GM18867 (cell line): ENCODE measurements at regions not wholly inside any gene's neighbourhood (a gene's known extent, or its start where the extent isn't known, plus 50 kb on each side); places are given as distances from the start of the nearest gene placed in this dataset.
"Not testable (repeated sequence)": the region's sequence is repeated elsewhere in the genome, so short reads cannot be mapped to it uniquely, and the experiment has no call there.

Experiments
- ATAC-seq: cut with Tn5 transposase; IDR thresholded peaks from one replicate; pipeline ENCODE4 v1.9.1; 2021; ENCODE audit warnings: mild to moderate bottlenecking, moderate library complexity; ENCODE audit not compliant: unreplicated experiment

DNA sequence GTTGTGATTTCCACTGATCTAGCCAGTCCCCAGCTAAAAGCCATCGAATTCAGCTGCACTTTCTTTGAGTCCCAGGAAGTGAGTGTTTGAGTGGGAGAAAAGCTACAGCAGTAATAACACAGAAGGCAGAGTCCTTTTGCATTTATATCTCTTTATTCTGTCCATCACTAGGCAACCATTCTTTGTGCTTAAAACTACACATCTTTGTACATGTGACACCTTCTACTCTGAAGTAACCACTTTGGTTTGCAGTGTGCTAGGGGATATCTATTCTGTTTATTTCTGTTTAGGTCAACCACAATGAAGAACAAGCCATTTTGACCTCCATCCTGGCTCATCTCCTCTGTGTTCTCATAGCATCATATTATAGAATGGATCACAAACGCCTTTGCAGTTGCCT, 226.0 kb upstream of the SERP2 start:
- ATAC-seq = no peak

DNA sequence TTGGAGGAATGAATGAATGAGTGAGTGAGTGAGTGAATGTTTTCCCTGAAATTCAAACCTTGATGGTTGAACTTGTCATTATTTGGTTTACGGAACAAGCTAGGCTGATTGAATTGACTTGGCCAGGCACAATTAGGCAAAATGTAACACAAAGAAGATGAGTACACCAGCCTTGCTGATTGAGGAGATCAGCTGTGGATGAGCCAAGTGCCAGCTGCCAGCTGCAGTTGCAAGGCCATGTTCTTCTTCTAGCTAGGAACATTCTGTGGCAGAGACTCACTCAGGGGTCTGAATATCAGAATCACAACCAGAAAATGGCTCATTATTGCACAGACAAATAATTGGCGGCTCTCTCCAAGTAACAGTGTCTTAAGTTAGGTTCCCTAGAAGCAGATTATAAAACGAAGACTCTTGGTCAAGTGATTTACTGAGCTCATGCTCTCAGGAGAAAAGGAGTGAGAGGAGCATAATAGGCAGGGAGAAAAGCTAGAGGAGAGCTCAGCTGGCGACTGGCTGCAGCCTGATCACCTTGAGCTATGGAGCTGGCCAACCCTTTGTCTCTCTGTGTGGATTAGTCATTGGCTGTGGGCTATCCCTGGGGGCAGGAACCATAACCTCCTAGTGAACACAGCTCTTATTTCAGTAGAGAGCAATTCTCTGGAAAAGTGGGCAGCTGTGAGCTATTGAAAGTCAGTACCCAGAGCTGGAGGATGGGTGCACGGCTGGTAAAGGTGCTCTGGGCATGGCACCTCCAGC, 225.3 kb upstream of the SERP2 start:
- ATAC-seq = no peak

DNA sequence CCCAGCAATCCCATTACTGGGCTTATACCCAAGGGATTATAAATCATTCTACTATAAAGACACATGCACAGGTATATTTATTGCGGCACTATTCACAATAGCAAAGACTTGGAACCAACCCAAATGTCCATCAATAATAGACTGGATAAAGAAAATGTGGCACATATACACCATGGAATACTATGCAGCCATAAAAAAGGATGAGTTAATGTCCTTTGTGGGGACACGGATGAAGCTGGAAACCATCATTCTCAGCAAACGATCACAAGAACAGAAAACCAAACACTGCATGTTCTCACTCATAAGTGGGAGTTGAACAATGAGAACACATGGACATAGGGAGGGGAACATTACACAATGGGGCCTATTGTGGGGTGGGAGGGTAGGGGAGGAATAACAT, 224.4 kb upstream of the SERP2 start:
- ATAC-seq = not testable (repeated sequence)

DNA sequence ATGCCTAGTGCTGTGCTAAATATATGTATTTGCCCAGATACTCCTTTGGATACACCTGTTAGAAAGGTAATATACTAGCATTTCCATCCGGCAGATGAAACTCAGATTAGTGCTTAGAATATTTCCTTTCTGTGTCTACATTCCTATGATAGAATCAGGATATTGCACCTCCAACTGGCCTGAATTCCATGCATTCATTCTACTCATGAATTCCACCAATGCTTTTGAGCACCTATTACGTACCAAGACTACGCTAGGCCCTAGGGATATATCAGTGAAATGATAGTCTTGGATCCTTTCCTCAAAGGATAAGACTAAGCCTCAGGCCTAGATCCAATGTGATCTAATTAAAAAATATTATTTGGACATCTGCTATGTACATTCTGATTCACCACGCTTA, 223.8 kb upstream of the SERP2 start:
- no peak for ATAC-seq

DNA sequence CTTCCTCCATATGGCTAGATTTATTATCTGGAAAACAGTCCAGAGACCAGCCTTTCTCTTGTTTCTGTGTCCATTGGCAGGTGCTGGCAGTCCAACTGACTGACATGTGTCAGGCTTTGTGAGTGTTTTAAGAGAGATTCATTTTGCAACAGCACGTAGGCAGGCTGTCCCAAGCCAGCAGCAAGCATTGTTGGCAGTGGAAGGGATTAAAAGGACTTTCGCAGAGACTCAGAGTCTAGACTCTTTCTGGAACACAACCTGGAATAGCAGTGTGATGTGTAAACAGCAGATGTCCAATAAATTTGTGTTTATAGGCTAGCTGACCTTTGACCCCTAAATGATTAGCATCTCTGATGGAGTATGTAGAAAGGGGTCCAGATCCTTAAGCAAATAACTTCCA, 222.2 kb upstream of the SERP2 start:
- ATAC-seq = no peak

DNA sequence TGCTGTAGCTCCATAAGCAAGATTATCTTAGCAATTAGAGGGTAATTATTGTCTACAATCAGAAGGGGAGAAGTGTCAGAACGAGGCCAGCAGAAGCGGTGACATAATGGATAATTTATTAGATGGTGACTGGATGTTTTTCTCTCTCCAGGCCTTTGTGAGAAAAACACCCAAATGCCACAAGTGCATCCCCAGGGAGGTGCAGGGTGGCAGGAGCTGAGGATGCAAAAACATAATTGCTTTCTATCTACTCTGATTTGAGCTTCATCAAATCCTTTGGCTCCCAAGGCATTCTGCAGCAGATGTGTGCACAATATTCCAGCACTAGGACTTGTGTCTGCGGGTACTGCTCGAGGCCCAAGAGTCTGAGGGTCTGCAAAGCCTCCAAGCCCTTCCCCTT, 220.1 kb upstream of the SERP2 start:
- ATAC-seq = no peak

DNA sequence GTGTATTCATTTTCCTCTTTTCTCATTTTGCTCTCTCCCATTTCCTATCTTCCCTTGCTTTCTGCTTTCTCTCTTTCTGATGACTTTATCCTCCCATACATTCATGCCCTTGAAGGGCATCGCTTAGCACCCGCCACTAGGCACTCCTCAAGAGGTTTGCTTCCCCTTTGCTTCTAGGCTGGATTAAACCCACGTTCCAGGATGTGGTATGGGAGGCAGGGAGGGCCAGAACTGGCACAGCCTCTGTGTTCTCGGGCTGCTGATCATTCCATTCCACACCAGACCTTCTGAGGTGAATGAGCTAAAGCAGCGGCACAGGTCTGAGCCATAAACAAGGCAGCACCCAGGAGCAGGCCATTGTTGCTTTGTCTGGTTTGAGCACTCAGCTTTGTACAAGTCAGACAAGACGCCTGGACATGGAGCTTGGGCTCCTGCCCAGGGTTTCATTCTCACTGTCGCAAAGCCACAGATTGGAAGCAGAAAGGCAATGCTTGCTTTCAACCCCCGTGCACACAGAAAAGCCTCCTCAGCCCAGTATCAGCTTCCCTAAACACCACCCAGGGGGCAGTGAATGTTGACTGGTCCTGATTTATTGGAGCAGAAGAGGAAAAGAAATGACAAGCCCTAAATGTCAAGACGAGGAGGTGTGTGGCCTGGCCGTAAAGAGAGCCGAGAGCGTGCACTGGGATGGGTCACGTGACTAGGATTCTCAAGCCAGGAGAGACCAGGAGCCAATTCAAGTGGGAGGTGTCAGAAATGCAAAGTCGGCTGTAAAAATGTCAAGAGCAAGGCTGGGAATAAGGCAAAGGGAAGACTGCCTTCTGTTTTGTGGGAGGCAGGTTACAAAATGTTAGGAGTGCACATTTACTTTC, 218.0 kb upstream of the SERP2 start:
- no peak for ATAC-seq

DNA sequence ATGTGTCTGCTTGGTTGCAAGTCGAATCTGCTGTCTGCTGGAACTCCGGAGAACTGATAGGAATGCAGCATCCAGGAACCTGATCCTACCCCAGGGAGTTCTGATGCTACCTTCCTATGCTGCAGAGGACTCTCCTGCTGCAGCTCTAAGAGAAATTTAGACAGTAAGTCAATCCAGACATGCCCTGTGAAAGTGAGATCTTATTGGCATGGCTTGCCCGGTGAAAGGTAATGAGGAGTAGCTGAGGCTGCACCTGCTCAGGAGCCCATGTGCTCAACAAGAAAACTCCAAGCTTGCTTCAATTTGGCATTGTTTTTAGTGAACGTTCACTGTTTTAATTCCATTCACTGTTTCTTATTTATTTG, 217.3 kb upstream of the SERP2 start:
- no peak for ATAC-seq

DNA sequence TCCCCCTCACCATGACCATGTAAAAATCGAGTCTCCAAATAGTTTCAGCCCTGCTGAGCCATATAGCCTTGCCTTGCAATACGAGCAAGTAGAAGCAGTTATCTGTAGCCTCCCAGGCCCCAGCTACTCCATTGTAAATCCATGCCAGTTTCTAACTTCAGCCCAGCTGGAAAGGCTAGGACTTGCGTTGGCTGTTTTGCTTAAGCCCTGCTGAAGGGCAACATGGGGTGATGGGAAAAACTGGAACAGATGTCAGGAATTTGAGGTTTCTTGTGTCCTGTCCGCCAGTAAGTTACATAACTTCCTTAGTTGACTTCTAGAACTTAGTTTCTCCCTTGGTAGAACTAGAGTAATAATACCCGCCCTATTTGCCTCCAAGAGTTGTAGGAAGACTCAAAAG, 216.0 kb upstream of the SERP2 start:
- no peak for ATAC-seq

DNA sequence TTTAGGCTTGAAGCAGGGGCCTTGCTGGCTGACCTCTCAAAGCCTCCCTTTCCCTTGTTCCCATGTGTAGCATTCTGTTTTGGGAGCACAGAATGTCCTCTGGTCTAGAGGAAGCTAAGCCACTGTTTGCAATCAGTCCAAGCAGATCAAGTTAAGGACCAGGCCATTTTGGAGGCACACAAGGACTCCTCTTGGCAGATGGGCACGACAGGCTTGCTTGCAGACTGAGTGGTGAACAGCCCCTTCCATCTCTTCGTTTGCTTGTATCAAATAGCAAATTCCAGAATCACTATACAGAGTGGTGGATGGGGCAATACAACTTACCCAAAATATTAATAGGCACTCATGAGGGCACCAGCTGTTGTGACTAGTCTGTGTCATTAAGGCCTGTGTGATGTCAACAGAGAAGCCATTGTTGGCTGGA, 215.5 kb upstream of the SERP2 start:
- ATAC-seq = no peak

DNA sequence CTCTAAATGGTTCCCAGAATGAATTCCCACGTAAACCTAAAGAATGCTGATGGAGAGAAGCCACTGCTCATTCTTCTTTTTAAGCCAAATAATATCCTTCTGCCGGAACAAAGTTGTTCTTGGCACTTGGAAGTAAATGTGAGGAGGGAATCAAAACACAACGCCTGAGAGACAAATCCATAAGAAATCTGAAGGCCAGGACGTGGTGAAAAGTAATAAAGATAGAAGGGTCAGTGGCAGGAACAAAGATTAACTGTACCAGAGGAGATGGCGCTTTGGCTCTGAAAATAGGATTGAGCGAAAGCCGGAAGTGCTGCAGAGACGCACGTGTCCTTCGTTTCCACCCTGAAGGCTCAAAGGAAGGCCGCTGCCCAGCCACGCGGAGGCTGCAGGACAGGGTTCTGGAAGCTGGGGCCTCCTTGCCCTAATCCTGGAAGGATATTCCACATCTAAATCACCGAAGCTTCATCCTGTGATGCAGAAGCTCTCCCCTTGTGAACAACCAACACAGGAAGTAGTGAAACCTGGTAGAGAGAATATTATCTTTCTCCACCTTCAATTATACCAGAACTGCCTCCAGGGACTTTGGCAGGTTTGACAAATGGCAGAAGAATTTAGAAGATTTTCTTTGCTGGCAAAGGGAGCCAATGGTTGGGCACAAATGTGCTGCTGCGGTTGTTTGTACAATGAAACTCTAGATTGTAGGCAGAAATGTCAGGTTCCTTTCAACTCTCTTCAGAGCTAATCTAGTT, 214.6 kb upstream of the SERP2 start:
- ATAC-seq = no peak

DNA sequence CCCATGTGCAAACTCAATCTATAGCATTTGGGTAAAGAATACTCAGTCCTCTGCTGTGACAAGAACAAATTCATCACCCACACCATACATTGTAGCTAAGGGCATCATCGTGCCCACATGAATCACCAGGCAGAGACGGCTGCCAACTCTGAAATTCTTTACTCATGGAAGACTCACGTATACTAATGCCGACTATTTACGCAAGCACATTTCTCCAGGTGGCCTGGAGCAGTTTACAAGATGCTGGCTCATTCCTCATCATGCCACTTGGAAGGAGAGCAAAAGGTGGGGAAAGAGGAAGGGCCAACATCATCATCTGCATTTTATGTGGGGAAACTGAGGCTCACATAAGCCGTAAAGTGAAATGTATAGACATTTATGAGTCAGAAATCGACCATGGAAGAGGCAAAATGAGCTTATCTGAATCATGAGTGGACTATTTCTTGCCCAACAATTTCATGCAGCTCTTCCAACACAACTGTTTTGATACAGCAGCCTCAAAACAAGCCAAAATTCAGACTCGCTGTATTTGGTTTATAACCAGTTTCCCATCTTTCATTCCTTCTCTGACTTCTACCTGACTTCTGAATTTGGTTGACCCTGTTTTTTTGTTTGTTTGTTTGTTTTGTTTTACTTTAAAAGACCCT, 213.9 kb upstream of the SERP2 start:
- no peak for ATAC-seq

DNA sequence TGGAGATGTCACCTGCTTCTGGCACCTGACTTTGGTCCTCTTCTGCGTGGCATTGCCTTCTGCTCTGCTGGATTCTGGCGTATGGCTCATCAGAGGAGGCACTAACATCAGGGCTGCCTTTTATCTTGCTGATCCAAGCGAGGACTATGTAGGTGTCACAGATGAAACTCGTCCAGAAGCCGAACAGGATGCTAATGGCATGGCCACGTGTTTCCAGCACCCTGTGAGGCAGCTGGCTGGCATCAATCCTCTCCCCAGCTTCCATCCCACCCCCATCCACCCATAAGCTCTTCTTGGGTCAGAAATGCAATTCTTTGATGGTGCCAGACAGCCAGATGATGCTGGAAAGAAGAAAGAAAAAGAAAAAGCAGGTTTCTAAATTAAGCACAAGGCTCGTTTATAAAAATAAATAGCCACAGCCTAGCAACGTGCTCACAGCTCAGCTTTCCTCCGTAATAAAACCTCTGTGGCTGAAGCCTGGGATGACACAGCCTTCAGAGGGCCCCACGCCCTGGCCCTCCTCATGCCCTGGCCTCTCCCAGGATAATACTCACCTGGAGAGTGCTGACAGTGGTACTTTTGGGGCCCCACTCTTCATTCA, 212.9 kb upstream of the SERP2 start:
- ATAC-seq = no peak

DNA sequence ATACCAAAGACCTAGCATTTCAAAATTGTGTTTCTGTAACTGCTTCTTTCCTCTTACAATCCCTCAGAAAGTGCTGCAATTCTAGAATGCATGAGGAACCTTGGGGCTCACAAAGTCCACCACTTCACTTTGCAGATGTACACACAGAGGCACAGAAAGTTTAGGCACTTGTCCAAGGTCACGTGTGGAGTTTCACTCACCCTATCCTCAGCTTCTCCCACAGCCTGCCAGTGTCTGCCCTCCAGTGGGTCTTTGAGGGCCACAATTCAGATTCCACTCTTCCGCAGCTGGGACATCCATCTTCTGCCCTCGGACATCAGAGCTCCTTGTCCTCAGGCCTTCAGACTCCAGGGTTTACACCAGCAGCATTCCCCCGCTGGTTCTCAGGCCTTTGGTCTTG, 210.5 kb upstream of the SERP2 start:
- ATAC-seq = no peak

DNA sequence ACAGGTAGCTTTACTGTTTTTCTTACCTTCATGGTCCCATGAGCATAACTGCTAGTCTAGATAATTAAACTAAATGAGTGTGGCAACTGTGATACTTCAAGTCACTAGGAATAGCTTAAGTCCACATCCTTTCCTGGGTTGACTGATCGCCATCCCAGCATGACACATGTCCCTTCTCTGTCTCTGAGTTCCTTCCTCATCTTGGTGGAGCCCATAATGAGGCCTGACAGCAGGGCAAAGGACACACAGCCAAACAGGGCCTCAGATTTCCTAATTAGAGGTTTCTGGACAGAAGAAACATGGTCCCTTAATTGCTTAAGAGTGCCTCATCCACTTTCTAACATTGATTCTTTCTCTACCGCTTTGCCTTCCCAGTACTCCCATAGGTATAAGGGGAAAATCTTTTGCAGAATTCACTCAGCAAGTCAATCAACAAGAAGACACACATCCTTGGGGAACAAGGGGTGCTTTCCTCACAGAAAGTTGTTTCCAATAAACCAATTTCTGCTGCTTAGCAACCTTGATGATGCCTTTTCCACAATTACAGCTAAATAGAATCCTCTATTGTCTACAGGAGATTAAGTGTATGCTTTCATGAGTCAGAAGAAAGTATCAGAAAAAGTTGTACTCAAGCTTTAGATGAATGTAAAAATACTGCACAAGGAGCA, 208.3 kb upstream of the SERP2 start:
- ATAC-seq = no peak

DNA sequence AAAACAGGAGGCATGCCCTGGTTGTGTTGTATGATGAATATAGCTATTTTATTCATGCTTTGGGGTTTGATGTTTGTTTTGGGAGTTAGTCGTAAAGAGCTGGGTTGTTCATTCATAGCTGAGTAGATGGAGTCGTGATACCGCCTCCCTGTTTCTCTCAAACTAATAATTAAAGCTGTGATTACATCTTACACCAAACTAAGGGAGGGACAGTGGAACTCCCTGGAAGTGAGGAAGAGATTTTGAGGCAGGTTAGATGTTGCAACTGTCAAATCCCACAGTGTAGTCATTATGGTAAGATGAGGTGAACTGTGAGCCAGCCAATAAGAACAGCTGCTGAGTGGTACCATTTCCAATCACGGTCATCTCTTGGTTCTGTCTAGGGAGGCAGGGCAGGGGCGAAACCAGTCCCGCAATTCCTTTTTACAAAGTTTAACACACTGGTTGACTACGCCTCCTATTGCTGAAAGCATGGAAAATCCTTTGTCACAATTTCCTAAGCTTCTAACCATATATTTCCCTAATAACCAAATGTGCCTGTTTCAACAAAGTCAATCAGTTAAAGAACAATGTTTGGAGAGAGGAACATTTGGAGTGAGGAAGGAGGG, 207.6 kb upstream of the SERP2 start:
- ATAC-seq = no peak

DNA sequence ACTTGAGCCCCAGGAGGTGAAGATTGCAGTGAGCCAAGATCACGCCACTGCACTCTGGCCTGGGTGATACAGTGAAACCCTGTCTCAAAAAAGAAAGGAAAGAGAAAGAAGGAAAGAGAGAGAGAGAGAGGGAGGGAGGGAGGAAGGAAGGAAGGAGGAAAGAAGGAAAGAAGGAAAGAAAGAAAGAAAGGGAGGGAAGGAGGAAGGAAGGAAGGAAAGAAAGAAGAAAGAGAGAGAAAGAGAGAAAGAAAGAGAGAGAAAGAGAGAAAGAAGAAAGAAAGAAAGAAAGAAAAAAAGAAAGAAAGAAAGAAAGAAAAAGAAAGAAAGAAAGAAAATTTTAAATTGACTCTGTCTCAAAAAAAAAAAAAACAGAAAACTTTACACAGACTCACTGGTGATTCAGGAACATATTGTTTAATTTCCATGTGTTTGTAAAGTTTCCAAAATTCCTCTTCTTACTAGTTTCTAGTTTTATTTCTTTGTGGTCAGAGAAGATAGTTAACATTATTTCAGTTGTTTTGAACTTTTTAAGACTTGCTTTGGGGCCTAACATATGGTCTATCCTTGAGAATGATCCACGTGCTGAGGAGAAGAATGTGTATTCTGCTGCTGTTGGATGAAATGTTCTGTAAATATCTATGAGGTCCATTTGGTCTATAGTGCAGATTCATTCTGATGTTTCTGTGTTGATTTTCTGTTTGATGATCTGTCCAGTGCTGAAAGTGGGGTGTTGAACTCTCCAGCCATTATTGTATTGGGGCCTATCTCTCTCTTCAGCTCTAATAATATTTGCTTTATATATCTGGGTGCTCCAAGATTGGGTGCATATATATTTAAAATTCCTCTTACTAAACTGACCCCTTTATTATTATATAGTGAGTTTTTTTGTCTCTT, 204.4 kb upstream of the SERP2 start:
- no peak for ATAC-seq

DNA sequence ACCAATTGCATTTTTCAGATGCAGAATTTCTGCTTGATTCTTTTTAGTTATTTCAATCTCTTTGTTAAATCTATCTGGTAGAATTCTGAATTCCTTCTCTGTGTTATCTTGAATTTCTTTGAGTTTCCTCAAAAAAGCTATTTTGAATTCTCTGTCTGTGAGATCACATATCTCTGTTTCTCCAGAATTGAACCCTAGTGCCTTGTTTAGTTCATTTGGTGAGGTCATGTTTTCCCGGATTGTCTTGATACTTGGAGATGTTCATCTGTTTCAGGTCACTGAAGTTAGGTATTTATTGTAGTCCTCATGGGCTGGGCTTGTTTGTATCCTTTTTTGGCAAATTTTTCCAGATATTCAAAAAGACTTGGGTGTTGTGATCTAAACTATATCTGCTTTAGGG, 202.9 kb upstream of the SERP2 start:
- ATAC-seq = no peak

DNA sequence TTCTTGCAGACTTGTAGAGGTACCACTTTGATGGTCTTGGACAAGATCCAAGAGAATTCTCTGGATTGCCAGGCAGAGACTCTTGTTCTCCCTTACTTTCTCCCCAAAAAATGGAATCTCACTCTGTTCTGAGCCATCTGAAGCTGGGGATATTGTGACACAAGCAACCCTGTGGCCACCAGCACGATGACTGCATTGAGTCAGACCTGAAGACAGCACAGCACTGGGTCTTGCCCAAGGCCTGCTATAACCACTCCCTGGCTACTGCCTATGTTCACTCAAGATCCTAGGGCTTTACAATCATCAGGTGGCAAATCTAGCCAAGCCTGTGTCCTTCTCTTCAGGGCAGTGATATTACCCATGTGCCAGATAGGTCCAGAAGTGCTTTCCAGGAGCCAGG, 202.5 kb upstream of the SERP2 start:
- ATAC-seq = no peak
